CD4-positive, alpha-beta memory T cell (primary cell): ENCODE measurements at regions not wholly inside any gene's neighbourhood (a gene's known extent, or its start where the extent isn't known, plus 50 kb on each side); places are given as distances from the start of the nearest gene placed in this dataset.

ENCODE experiments used
- CTCF ChIA-PET: fragments of 350-600 bp; sonication (Branson Sonifier 250); formaldehyde crosslinking; loops from one replicate; lab custom pipeline; 2021; ENCODE audit warnings: inconsistent platforms; ENCODE audit not compliant: partially characterized antibody; lab: Charles Lee
- POLR2A ChIA-PET: fragments of 350-600 bp; sonication (Branson Sonifier 250); formaldehyde crosslinking; loops from one replicate; lab custom pipeline; 2021; ENCODE audit not compliant: partially characterized antibody; lab: Charles Lee
- DNase-seq, 5 donors: peaks; one replicate each; pipeline versions ENCODE4 v3.0.0 to v3.0.0-alpha.2; 2020 to 2022; ENCODE audit warnings: mixed read lengths in 1 of 5
- H3K27ac ChIP-seq: one replicate; pipeline ENCODE4 v1.7.0; 2013; ENCODE audit warnings: low read depth, low read length
- H3K27me3 ChIP-seq: 2 replicates; pipeline ENCODE4 v1.7.0; 2013; ENCODE audit warnings: mild to moderate bottlenecking, low read length, moderate library complexity; ENCODE audit not compliant: insufficient read depth
- H3K36me3 ChIP-seq: 2 replicates; pipeline ENCODE4 v1.7.0; 2013; ENCODE audit warnings: mild to moderate bottlenecking, low read length, moderate library complexity; ENCODE audit not compliant: insufficient read depth
- H3K4me1 ChIP-seq: 2 replicates; pipeline ENCODE4 v1.7.0; 2013; ENCODE audit warnings: mild to moderate bottlenecking, low read length, moderate library complexity; ENCODE audit not compliant: insufficient read depth
- H3K4me3 ChIP-seq, 2 donors: one replicate each; pipeline ENCODE4 v1.7.0; 2013; ENCODE audit warnings: low read length in 2 of 2, mild to moderate bottlenecking in 1 of 2
- H3K9me3 ChIP-seq, 2 donors: one replicate each; pipeline ENCODE4 v1.7.0; 2013; ENCODE audit warnings: low read length in 2 of 2, control low read depth in 1 of 2; ENCODE audit not compliant: control insufficient read depth in 1 of 2
- H3K27ac Mint-ChIP-seq, 7 donors: one replicate each; pipeline ENCODE4 v1.8.0; 2020 to 2021; ENCODE audit warnings: mixed read lengths in 7 of 7, mild to moderate bottlenecking in 6 of 7, inconsistent platforms in 3 of 7, moderate library complexity in 3 of 7
- H3K27me3 Mint-ChIP-seq, 2 donors: one replicate each; pipeline ENCODE4 v1.8.0; 2020 to 2021; ENCODE audit warnings: mixed read lengths in 2 of 2
- H3K36me3 Mint-ChIP-seq, 2 donors: one replicate each; pipeline ENCODE4 v1.8.0; 2020 to 2021; ENCODE audit warnings: mixed read lengths in 2 of 2, inconsistent platforms in 1 of 2, mild to moderate bottlenecking in 1 of 2
- H3K4me1 Mint-ChIP-seq, 4 donors: one replicate each; pipeline ENCODE4 v1.8.0; 2020 to 2021; ENCODE audit warnings: mixed read lengths in 4 of 4, mild to moderate bottlenecking in 1 of 4
- H3K4me3 Mint-ChIP-seq, 8 donors: one replicate each; pipeline ENCODE4 v1.8.0; 2020 to 2021; ENCODE audit warnings: mixed read lengths in 8 of 8, mild to moderate bottlenecking in 7 of 8, moderate library complexity in 6 of 8, inconsistent platforms in 3 of 8
- H3K9me3 Mint-ChIP-seq, 8 donors: one replicate each; pipeline ENCODE4 v1.8.0; 2020 to 2021; ENCODE audit warnings: mixed read lengths in 8 of 8, mild to moderate bottlenecking in 5 of 8, inconsistent platforms in 3 of 8, moderate library complexity in 1 of 8
- intact Hi-C: fragments of 100-400 bp; cut with micrococcal nuclease; formaldehyde crosslinking; loops from one replicate; pipeline ENCODE4 v1.15.1; 2023

- intact Hi-C loops: no loop called here
These were observed 99.2 kb upstream of the RAB40AL start for GRCh38 chrX:102837847-102838246.

GRCh38 chrX:102840871-102841705 is 96.0 kb upstream of the RAB40AL start:
- Histone ChIP-seq H3K36me3 (no peaks in the 10 kb centered on the region), H3K9me3 (no peaks in the 10 kb centered on the region), H3K4me3 (no peak overlapping the region), H3K4me1 (no peaks in the 10 kb centered on the region), H3K27me3 (no peaks in the 10 kb centered on the region), H3K27ac (no peak overlapping the region)
- no peaks in the 10 kb centered on the region for H3K4me1 Mint-ChIP-seq
- no peak for DNase-seq
- CTCF ChIA-PET: no interaction called here
- H3K9me3 Mint-ChIP-seq: no peaks in the 10 kb centered on the region
- peaks cover 3 to 5% of the 10 kb centered on the region in 2 donors for H3K36me3 Mint-ChIP-seq
- H3K27me3 Mint-ChIP-seq: no peaks in the 10 kb centered on the region
- intact Hi-C loops: no loop called here
- POLR2A ChIA-PET: no interaction called here
- H3K27ac Mint-ChIP-seq: no peak overlapping the region
- no peak overlapping the region for H3K4me3 Mint-ChIP-seq

More at GRCh38 chrX:102837847-102838246, 99.2 kb upstream of the RAB40AL start:
- Histone ChIP-seq H3K27me3 (no peaks in the 10 kb centered on the region), H3K9me3 (no peaks in the 10 kb centered on the region), H3K4me1 (no peaks in the 10 kb centered on the region), H3K4me3 (no peak overlapping the region), H3K36me3 (no peaks in the 10 kb centered on the region), H3K27ac (no peak overlapping the region)
- Mint-ChIP-seq H3K4me1 (no peaks in the 10 kb centered on the region), H3K4me3 (no peak overlapping the region), H3K9me3 (no peaks in the 10 kb centered on the region), H3K36me3 (peaks cover 0 to 5% of the 10 kb centered on the region in 2 donors), H3K27me3 (no peaks in the 10 kb centered on the region), H3K27ac (no peak overlapping the region)
- POLR2A ChIA-PET: no interaction called here
- DNase-seq: no peak
- CTCF ChIA-PET: no interaction called here

- intact Hi-C loops: no loop called here
- ChIA-PET CTCF (no interaction called here), POLR2A (no interaction called here)
- no peaks in the 10 kb centered on the region for H3K36me3 ChIP-seq
- DNase-seq: no peak
- Mint-ChIP-seq H3K9me3 (no peaks in the 10 kb centered on the region), H3K4me3 (no peak overlapping the region), H3K27me3 (no peaks in the 10 kb centered on the region), H3K27ac (no peak overlapping the region), H3K4me1 (no peaks in the 10 kb centered on the region), H3K36me3 (peaks cover 3 to 5% of the 10 kb centered on the region in 2 donors)
- H3K9me3 ChIP-seq: no peaks in the 10 kb centered on the region
- H3K4me3 ChIP-seq: no peak overlapping the region
- H3K27ac ChIP-seq: no peak overlapping the region
- no peaks in the 10 kb centered on the region for H3K27me3 ChIP-seq
- no peaks in the 10 kb centered on the region for H3K4me1 ChIP-seq
These were observed 95.4 kb upstream of the RAB40AL start for GRCh38 chrX:102841706-102842003.

- Histone ChIP-seq H3K4me1 (no peaks in the 10 kb centered on the region), H3K27me3 (no peaks in the 10 kb centered on the region), H3K9me3 (no peaks in the 10 kb centered on the region), H3K36me3 (no peaks in the 10 kb centered on the region), H3K4me3 (no peak overlapping the region), H3K27ac (no peak overlapping the region)
- DNase-seq: no peak
- no peak overlapping the region for H3K27ac Mint-ChIP-seq
- ChIA-PET CTCF (no interaction called here), POLR2A (no interaction called here)
- H3K4me1 Mint-ChIP-seq: no peaks in the 10 kb centered on the region
- no peaks in the 10 kb centered on the region for H3K9me3 Mint-ChIP-seq
- no peak overlapping the region for H3K4me3 Mint-ChIP-seq
- intact Hi-C loops: no loop called here
- no peaks in the 10 kb centered on the region for H3K27me3 Mint-ChIP-seq
- H3K36me3 Mint-ChIP-seq: peaks cover 0 to 9% of the 10 kb centered on the region in 2 donors
These were observed 92.1 kb upstream of the RAB40AL start for GRCh38 chrX:102845020-102845419.

GRCh38 chrX:102846544-102847236 is 90.4 kb upstream of the RAB40AL start:
- H3K9me3 Mint-ChIP-seq: no peaks in the 10 kb centered on the region
- ChIA-PET CTCF (no interaction called here), POLR2A (no interaction called here)
- H3K36me3 Mint-ChIP-seq: peaks cover 0 to 9% of the 10 kb centered on the region in 2 donors
- Histone ChIP-seq H3K27me3 (no peaks in the 10 kb centered on the region), H3K27ac (no peak overlapping the region), H3K36me3 (no peaks in the 10 kb centered on the region), H3K4me1 (no peaks in the 10 kb centered on the region), H3K9me3 (no peaks in the 10 kb centered on the region), H3K4me3 (no peak overlapping the region)
- no peak overlapping the region for H3K4me3 Mint-ChIP-seq
- intact Hi-C loops: no loop called here
- H3K4me1 Mint-ChIP-seq: no peaks in the 10 kb centered on the region
- no peak for DNase-seq
- H3K27me3 Mint-ChIP-seq: no peaks in the 10 kb centered on the region
- no peak overlapping the region for H3K27ac Mint-ChIP-seq

DNA sequence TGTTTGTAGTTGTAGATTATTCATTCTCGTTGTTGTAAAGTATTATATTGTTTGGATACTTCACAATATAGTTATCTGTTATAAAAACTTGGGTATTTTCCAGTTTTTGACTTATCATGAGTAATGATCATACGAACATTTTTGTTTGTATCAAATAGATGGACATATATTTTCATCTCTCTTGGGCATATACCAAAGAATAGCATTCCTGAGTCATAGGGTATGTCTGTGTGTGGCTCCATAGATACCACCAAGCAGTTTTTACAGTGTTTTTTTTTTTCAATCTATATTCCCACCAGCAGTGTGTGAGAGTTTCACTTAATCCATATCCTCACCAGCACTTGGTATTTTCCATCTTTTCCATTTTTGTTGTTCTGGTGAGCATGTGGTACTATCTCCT is 89.7 kb upstream of the RAB40AL start:
- no peak for DNase-seq
- ChIA-PET CTCF (no interaction called here), POLR2A (no interaction called here)
- intact Hi-C loops: no loop called here
- H3K4me1 ChIP-seq: no peaks in the 10 kb centered on the region
- Mint-ChIP-seq H3K27me3 (no peaks in the 10 kb centered on the region), H3K4me1 (no peaks in the 10 kb centered on the region), H3K4me3 (no peak overlapping the region), H3K9me3 (no peaks in the 10 kb centered on the region), H3K36me3 (peaks cover 0 to 9% of the 10 kb centered on the region in 2 donors), H3K27ac (no peak overlapping the region)
- H3K4me3 ChIP-seq: no peak overlapping the region
- H3K27ac ChIP-seq: no peak overlapping the region
- no peaks in the 10 kb centered on the region for H3K27me3 ChIP-seq
- H3K36me3 ChIP-seq: no peaks in the 10 kb centered on the region
- no peaks in the 10 kb centered on the region for H3K9me3 ChIP-seq

- Mint-ChIP-seq H3K27ac (no peak overlapping the region), H3K27me3 (no peaks in the 10 kb centered on the region), H3K36me3 (peaks cover 0 to 6% of the 10 kb centered on the region in 2 donors), H3K4me1 (no peaks in the 10 kb centered on the region), H3K9me3 (no peaks in the 10 kb centered on the region), H3K4me3 (no peak overlapping the region)
- Histone ChIP-seq H3K27ac (no peak overlapping the region), H3K9me3 (no peaks in the 10 kb centered on the region), H3K4me3 (no peak overlapping the region), H3K36me3 (no peaks in the 10 kb centered on the region), H3K4me1 (no peaks in the 10 kb centered on the region), H3K27me3 (no peaks in the 10 kb centered on the region)
- POLR2A ChIA-PET: no interaction called here
- DNase-seq: no peak
- intact Hi-C loops: no loop called here
- CTCF ChIA-PET: no interaction called here
These were observed 87.7 kb upstream of the RAB40AL start for GRCh38 chrX:102849396-102849795.
